ENCODE measurements at regions not wholly inside any gene's neighbourhood (a gene's known extent, or its start where the extent isn't known, plus 50 kb on each side); places are given as distances from the start of the nearest gene placed in this dataset.
"Not testable (repeated sequence)": the region's sequence is repeated elsewhere in the genome, so short reads cannot be mapped to it uniquely, and the experiment has no call there.

DNA sequence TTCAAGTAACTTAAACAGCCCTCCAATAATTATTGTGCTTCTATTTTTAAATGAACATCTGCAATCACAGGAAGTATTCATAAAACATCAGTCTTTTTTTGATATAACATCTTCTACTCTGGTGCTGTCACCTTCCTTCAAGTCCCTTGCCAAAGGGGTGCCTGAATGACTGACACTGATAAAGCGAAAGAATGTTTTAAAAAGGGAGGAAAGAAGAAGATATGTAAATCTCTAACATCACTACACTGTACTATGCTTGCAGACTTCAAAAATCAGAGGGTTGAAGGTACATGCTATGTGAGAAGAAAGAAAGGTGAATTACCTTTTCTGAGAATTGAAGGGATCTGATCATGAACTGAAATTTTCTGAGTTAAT is 253.7 kb downstream of the ZPLD1 start:
- no peak for DNase-seq

DNA sequence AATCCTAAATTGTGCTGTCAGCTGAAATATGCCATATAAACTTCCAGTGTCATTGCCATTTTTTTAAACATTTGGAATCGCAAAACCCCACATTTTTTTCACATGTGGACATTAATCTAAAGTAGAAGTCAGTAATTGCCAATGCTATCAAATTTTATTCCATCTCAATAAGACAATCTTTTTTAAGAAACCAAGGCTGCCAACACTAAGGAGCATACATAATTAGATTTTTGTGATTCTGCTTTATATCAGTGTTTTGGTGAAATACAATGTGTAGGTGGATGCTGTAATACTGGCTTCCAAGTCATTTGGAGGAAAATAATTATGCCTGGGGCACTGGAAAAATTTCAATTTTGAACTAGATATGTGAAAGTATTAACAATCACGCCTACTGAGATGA is 256.7 kb downstream of the ZPLD1 start:
- DNase-seq, result no peak

DNA sequence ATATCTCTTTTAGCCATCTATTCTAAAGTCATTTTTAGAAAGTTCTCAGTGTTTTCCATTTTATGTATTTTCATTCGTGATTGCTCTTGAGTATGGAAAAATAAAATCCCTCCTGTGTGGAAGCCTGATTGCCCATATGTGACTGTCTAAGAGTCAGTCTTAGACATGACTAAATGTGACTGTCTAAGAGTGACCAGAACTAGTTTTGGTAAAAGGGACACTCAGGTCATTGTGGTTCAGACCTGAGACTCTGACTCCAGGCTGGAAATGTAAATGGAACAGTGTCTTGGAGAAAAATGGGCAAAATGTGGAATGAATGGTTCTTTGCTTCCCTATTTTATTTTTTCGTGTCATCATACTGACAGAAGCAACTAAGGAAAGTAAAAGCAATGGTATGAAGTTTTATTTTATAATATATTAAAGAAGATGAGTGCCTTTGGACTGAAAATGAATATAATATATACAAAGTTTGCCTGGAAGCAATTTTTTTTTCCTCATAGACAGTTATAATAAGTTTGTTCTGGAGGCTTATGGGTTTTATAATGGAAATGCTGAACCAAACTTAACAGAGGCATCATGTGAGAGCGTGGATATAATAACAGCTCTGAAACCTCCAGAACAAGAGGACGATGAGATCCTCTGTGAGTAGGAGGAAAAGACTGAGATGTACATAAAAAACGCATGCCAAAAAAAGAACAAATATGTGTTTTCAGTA is 264.4 kb downstream of the ZPLD1 start:
- DNase-seq, result no peak

DNA sequence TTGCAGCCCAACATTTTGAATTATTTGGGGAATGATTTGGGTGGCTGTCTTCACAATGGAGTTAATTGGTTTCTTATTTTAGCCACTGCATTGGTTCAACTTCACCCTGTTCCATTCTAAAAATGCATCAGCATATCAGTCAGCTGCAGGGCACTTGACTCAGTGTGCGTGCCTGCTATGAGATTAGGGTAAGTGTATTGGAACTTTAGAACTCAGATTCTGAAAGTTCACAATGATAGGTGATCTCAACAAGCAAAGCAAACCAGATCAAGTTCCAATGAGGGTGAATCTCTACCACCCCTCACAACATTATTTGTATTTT is 265.0 kb downstream of the ZPLD1 start:
- DNase-seq, result no peak

DNA sequence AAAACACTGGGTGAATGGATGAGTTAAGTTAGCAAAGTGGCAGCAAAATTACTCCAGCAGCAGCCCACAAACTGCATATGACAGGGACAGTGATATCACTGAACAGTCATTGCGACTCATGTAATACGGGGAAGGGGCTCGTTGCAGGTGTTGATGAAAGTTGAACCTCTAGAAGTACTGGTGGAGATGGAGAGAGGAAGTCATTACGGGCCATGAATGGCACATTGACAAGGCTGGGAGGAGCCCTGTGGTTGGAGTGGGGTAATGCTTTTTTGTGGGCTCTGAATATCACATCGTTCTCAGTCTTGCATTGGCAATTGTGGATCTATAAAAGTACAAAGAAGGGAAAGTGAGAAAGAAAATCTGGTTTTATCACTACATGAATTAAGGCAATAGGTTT is 278.1 kb downstream of the ZPLD1 start:
- DNase-seq, result no peak

DNA sequence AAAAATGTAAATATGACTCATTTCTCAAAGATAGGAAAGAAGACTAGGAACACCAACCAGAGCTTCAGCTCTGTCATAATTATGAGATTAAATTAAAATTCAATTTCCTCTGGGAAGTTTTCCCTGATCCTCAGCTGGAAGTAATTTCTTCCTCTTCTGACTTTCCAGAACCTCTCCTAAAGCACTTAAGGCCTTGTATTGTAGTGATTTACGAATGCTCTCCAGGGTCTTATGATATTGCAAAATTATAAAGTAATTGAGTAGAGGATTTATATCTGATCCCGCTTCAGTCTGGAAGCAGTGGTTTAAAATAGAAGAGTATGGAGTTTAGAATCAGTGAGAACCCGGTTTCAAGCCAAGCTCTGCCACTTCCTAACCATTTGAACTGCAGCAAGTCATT is 279.8 kb downstream of the ZPLD1 start:
- no peak for DNase-seq

DNA sequence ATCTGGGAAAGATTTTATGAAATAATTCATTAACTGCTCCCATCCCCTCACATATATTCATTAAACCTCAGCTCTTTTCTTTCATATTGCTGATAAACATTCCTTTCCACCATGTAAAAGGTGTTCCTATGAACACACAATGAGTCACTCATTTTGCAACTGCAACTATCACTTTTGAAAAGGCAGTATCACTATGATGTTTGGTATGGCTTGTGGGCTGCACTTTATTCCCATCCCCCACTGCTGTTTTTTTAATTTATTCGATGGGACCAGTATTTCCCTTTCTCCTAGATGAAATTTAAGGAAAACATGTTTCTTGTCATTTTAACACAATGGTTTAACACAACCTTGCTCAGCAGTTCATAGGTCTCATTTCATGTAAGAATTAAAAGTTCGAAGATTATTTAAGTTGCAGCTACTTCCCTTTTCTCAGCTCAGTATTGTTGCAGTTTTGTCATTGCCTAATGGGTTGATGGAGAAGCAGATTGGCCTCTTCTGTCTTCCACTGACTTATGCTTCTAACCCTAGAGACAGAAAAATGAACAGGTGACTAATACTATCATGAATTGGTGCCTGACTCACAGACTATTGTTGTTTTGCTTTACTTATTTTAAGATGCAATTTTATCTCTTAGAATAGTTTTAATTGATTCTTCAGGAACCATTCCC is 280.3 kb downstream of the ZPLD1 start:
- no peak for DNase-seq

DNA sequence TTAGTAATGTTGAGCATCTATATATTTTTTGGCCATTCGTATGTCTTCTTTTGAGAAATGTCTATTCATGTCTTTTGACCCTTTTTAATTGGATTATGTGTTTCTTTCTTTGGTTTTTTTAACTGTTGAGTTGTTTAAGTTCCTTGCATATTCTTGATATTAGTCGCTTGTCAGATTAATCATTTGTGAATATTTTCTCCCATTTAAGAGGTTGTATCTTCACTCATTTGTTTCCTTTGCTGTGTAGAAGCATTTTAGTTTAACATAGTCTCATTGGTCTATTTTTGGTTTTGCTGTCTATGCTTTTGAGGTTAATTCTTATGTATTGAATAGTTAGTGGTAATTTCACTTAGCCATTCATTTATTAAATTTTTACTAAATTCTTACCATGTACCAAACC is 283.8 kb downstream of the ZPLD1 start:
- DNase-seq, result no peak

DNA sequence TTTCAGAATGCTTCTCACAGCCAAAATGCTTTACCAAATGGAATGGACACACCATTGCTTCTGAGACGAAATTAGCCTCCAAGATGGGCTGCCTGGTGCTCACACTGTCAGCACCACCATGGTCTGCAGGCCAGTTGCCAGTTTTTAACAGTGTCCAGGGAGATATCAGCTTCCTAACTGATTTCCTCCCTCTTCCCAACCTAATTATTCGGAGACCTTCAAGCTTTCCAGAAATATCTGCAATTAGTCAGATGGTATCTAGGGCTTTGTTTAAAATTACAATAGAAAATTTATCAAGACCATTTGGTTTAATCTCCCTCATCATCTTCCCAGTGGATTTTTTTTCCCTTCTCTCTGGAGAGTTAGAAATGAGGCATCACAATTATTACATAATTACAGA is 287.5 kb downstream of the ZPLD1 start:
- no peak for DNase-seq

DNA sequence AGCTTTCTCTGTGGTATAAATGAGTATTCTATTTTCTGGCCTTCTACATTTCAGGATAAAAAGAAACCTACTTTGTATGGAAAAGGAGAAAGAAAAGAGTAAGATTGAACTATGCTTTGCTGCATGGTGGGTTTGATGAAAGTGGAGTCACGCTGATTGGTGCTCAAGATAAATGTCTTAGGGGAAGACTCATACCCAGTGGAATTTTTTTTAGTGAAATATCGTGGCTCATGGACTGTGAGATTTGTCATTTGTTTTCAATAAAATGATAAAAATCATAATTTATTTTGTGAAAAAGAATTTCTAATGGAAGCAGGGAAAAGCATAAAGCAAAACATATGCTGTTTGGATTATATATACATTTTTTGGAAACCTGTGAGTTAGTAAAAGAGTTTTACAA is 292.5 kb downstream of the ZPLD1 start:
- DNase-seq, result no peak

DNA sequence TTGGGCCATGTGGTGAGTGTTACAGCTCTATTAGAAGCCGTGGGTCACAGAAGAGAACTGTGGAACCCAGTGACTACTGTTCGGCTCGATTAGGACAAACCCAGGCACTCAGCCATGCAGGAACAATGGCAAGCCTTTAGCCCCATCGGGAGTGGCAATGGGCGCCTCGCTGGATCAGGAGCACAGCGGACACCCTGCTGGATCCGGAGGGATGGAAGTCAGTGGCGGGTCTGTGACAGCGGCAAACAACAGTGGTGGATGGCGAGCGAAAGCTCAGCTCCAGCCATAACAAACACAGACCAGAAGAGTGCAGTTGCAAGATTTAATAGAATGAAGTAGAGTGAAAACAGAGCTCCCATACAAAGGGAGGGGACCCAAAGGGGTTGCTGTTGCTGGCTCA is 297.8 kb downstream of the ZPLD1 start:
- DNase-seq, result not testable (repeated sequence)

DNA sequence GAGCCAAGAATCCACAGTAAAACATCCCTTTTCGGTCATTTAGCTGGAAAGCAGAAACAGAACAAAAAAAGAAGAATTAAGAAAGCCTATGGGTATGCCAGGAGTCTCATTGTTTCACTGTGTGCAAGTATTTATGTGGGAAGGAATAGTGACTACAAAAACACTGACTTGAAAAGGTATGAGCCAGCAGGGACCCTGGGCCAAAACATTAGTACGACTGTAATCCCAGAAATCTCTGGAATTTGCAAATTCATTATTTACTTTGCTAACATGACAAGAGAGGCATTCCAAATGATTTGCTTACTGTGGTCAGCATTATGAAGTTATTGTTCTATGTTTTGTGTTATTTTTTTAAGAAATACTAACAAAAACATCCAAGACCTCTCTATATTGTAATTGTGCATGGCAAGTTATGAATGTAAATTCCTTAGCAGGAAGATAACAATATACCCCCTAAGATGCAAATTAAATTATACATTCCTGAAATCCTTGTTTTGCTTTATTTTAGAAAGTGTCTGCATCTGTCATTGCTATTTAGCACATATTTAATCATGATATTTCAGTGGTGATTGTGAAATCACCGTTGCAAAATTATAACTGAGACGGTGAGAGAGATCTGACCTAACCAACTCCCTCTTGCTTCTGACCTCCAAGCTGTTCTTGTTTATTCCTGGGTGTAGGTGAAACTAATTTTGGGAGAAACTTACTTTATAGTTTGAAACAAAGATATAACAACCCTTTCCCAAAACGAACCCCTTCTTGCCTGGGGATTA is 299.2 kb downstream of the ZPLD1 start:
- DNase-seq, result no peak

DNA sequence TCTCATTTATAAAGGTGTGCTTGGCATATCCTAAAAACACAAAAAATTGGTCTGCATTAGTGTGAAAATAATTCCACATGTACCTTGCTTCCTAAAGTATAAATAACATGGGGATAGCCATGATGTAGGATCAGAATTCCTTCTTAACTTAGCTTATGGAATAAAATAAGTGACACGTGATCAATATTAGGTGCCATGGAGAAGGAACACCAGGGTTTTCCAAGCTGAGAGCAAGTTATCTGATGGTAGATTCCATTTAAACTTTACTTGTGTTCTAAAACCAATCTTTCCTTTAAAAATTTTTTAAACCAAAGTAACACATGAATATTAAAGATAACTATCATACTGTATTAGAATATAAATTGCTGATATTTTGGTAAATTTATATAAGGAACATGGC is 300.5 kb downstream of the ZPLD1 start:
- no peak for DNase-seq

DNA sequence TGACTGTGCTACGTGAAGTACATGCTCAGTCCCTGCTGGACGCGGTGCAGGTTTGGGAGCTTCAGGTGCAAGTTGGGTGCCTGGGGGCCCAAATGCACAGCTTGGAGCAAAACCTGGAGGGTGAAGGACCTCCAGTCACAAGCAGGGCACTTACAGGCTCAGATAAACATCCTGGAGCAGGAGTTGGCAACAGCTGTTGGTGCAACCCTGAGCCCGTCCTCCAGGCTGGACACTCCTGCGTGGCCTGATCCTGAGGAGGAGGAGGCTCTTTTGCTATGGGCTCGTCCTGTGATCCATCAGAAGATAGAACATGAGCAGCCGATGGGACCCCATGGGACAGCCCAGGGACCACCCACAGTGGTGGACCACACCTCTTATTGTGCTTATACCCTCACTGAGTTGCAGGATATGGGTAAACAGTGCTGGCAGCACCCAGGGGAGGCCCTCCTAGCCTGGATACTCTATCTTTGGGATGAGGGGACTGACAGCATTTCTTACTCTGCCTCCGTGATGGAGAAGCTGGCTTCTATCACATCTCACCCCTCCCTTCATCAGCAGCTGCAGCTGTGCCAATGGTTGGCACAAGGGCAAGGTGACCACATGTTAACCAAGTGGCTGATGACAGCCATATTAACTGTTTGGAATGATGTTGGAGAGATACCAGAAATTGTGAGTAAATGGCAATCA is 301.6 kb downstream of the ZPLD1 start:
- no peak for DNase-seq

DNA sequence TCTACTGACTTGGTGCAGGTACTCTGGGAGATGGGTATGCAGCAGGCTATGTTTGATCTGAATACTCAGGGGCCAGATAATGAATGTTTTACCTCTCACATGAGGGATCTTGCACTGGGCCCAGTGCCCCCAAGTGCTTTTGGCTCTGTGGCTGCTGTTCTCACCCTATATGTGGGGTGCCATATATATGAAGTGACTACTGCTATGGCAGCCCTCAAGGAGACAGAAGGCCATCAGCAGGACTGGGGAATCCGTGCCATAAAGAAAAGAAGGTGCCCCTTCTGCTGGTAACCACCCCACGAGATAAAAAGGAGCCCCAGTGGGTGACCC is 302.1 kb downstream of the ZPLD1 start:
- no peak for DNase-seq

DNA sequence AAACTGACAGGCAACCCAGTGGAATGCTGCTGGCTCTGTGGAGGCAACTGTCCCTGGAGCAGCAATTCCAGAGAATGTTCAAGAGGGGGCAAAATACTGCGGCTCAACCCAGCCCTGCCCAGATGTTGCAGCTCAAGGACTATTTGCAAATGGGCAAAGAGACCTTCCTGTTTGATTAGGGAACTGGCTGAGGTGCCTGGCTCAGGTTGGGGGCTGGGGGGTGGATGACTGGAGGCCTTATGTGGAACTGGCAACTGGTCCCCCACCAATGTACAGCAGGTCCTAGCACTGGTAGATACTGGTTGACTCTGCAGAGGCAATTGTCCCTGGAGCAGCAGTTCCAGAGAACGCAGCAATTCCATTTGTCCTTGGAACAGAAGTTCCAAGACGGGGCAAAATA is 302.5 kb downstream of the ZPLD1 start:
- DNase-seq, result no peak

DNA sequence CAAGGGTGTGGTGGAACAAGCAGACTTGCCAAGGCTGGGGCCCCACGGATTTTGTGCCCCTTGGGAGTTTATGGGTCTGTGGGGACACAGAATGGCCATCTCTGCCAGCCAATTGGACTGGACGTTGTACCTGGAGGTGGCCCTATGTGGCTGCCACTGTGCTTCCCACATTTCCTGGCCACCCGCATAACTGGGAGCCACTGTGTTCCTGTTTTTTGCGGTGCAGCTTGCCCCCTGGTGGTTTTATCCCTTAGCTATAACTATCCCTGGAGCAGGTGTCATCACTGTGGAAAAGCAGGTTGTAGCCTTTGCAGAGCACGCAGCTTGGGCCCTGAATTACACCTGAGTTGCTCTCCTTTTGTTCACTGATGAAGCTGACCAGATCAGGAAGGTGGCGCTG is 306.3 kb downstream of the ZPLD1 start:
- no peak for DNase-seq

DNA sequence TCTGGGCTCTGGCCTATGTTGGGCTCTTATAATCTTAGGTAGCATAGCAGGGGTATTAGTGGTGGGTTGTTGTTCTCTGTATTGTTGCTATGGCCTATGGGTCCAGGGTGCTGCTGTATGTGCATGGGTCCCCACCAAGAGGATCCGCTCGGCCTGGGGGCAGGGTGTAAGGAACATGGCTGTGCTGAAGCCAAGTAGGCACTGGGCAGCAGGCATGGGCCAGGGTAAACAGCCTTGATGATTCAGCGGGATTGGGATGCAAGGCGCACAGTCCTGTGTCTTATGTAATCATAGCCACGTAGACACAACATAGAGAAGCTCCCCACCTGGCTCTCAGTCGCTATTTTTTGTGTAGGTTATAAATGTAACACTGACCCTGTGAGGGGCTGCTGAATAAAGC is 306.9 kb downstream of the ZPLD1 start:
- no peak for DNase-seq

DNA sequence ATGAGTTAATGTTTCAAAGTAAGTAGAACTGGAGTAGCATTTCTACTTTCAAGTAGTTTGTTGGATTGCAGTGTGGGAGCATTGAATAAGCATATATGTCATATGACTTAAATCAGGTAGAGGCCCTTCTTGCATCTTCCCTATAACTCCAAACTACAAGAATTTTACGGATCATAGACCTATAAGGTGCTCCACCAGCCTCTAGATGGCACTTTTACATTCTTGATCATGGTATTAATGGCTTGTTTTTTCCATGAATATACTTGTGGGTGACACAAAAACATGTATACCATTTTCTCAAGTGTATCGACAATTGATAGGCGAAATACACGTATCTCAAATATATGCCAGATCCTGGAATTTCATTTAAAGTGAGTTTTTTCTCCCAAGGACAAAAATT is 311.1 kb downstream of the ZPLD1 start:
- DNase-seq, result no peak

DNA sequence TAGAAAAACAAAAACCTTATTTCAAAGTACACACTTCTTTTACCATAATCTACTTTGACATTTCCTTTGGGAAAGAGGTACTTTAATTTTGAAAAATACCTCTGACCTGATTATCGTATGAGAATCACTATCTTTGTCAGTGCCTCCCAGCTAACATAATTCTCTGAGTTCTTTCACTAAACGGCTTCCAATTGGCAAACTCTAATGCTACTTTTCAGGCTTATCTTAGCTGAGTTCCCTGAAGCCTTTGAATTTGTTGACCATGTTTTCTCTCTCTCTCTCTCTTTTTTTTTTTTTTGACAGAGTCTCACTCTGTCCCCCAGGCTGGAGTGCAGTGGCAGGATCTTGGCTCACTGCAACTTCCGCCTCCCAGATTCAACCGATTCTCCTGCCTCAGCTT is 312.8 kb downstream of the ZPLD1 start:
- no peak for DNase-seq

DNA sequence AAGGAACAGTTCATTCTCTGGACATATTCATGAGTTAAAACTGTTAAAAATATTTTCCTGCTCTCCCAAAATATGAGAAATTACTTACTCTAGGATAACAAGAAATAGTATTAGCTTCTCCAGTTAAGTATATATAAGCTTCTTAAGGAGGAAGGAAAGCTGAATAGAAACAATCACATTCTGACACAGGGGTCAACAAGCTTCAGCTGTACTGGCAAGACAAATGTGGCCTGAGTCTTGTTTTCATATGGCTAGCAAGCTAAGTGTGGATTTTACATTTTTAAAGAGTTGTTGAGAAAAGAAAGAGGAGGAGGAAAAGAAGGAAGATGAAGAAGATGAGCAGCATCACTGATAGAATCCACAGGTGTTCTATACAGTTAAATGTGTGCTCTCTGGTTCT is 313.8 kb downstream of the ZPLD1 start:
- DNase-seq, result no peak

DNA sequence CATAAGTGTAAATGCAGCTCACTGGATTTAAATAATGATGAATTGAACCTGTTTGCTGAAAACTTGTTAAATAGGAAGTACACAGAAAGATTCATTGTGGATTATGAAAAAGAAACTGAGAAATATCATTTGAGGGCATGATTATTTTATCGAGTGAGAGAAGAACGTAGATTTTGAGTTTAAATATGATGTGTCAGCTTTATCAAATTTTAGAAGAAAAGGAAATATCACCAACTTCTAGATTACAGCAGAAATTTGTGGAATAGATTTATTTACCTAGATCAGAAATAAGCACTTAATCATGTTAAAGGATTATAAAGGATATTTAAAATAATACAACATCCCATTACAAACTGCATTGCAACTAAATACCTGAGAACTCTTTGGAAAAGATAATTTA is 315.5 kb downstream of the ZPLD1 start:
- no peak for DNase-seq

DNA sequence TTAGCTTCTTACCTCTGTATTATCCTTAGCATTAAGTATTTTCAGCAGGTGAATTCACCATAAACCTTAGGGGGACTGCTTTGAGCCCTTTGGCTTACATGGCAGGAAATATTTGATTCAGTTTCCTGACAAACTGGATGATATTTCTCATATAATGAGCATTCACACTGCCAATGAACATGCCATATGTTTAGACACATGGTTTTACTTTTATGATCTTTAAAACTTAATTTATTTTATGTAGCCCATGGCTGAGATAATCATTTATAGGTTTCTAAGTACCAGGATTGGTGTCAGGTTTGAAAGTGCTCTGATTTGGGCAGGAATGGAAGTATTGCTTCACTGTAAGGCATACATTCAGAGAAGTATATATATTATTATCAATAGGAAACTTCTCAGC is 319.1 kb downstream of the ZPLD1 start:
- DNase-seq, result no peak

DNA sequence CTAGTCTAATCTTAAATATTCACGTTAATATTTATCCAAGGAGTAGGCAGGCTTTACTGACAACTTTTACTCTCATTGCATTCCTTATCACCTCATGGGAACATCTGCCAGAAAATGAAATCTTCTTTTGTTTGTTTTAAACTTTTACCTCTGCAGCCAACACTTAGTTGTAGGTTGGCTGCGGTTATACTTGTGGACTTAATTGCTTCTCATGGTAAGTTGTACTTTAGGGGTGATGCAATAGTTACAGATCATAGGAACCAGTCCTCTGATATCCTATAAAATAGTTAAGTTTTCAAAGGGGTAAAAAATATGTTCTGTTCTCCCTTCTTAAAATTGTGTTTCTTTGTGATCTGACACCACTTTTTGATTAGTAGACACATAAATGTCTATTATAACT is 321.9 kb downstream of the ZPLD1 start:
- no peak for DNase-seq

Data from NCI-H187 treated with DMSO at 0.1 percent for 48 hours (cell line).